Right lobe of liver (tissue), 6 donors: ENCODE measurements at regions not wholly inside any gene's neighbourhood (a gene's known extent, or its start where the extent isn't known, plus 50 kb on each side); places are given as distances from the start of the nearest gene placed in this dataset.

Experiments
- ATAC-seq, 4 donors: fragments of 200-7000 bp; cut with Tn5 transposase; one replicate each; pipeline ENCODE4 v1.9.1; 2020; ENCODE audit warnings: mild to moderate bottlenecking in 4 of 4, moderate library complexity in 4 of 4
- DNase-seq, 3 donors: peaks; one replicate each; pipeline ENCODE4 v3.0.0-alpha.2; 2020
- H3K27ac ChIP-seq, 3 donors: fragments of 200-600 bp; one replicate each; pipeline ENCODE4 v1.8.0; 2022
- H3K27me3 ChIP-seq, 2 donors: fragments of 200-600 bp; one replicate each; pipeline ENCODE4 v1.8.0; 2022
- H3K36me3 ChIP-seq, 4 donors: fragments of 200-600 bp; sonication (generic) in 1 of 4; one replicate each; pipeline versions ENCODE4 v1.5.1 to v1.8.0; 2017 to 2022; ENCODE audit warnings: control low read depth in 1 of 4
- H3K4me1 ChIP-seq, 4 donors: fragments of 200-600 bp; sonication (generic) in 1 of 4; one replicate each; pipeline versions ENCODE4 v1.5.1 to v1.8.0; 2017 to 2022; ENCODE audit warnings: control low read depth in 1 of 4
- H3K4me3 ChIP-seq, 3 donors: fragments of 200-600 bp; one replicate each; pipeline ENCODE4 v1.8.0; 2022
- H3K9me3 ChIP-seq, 4 donors: fragments of 200-600 bp; sonication (generic) in 1 of 4; one replicate each; pipeline versions ENCODE4 v1.5.1 to v1.8.0; 2017 to 2022; ENCODE audit warnings: control low read depth in 1 of 4
- CTCF ChIP-seq, 4 donors: fragments of 200-600 bp in 3 of 4; fragments of 450-650 bp in 1 of 4; IDR thresholded peaks; one replicate each; pipeline versions ENCODE4 v1.5.1 to v1.8.0; 2016 to 2022; ENCODE audit warnings: antibody characterized with exemption in 4 of 4, mild to moderate bottlenecking in 2 of 4
- POLR2A ChIP-seq: fragments of 450-650 bp; IDR thresholded peaks from one replicate; pipeline ENCODE4 v1.6.1; 2017; ENCODE audit warnings: antibody characterized with exemption, mild to moderate bottlenecking
- WGBS: methylation state at CpG from one replicate; pipeline ENCODE4 v1.1.6; 2018; ENCODE audit warnings: low coverage, low lambda C conversion rate; ENCODE audit not compliant: insufficient coverage; ENCODE audit errors: missing lambda C conversion rate; 5-methylcytosine and 5-hydroxymethylcytosine counted together
- intact Hi-C, 2 donors: fragments of 100-400 bp; cut with DNase I; formaldehyde crosslinking; loops; one replicate each; pipeline versions ENCODE4 v1.11.2 to v1.14.1; 2022
- donor health status: DM: no; HTN: yes; CAD: no.
- donor health status: DM: no; HTN: no; CAD: no.
- donor health status: DM: no; HTN: no; CAD: no.
- donor health status: DM: no; HTN: yes; CAD: no.
- donor health status: DM: no; HTN: yes; CAD: no.

DNA sequence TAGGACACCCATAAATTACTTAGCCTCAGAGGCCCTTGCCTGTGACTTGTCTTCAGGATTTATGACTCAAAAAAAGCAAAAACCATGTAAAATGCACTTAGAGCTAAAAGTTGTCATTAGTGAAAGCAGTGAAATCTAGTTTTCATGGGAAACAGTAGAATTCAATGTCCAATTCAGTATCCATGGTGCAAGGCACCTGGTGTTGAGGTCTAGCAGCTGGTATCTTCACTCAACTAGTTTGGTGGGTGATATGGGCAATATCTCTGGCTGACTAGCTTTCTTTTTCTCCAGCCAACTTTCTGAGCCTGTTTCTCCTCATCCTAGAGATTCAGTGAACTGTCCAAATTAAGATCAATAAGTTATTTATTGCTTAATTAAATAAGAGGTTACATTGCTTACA is 229.8 kb upstream of the NDST4 start:
- Histone ChIP-seq H3K27ac (no peak overlapping the region), H3K4me1 (no peaks in the 10 kb centered on the region), H3K36me3 (no peaks in the 10 kb centered on the region), H3K27me3 (no peaks in the 10 kb centered on the region), H3K9me3 (no peaks in the 10 kb centered on the region), H3K4me3 (no peak overlapping the region)
- intact Hi-C loops, result no loop called here
- TF ChIP-seq POLR2A, result no peak
- no peak for TF ChIP-seq CTCF (IDR thresholded peaks at IDR 0.05)
- ATAC-seq, result no peak
- no peak for DNase-seq

DNA sequence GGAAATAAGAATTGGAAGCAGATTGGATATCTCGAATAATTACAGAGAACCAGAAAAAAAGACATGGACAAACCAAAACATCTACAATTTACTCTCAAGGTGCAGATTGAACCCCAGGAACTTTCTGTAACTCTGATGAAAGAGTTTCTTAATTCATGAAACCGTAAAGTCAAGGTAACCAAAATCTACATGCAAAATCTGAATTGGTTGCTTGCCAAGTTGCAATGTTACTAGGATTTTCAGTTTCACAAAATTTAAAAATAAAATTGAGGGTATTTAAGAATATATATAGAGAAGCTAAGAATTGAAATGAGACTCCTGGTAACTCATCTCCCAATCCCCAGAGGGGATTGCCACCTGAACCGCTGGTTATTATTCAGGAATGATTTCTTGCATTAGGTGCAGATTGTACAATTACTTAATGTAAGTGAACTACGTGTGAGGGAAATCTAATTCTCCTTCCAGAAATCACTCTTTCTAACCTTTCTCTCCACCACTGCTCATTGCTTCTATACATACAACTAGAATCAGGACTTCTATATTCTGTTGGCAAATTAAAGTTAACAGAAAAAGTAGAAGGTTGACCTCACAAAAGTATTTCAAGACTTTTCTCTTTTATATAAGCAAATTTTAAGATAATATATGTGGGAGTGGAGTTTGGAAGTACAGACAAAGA is 221.5 kb upstream of the NDST4 start:
- Histone ChIP-seq H3K36me3 (no peaks in the 10 kb centered on the region), H3K9me3 (no peaks in the 10 kb centered on the region), H3K27ac (no peak overlapping the region), H3K27me3 (no peaks in the 10 kb centered on the region), H3K4me1 (no peaks in the 10 kb centered on the region), H3K4me3 (no peak overlapping the region)
- 62% methylated on average over 4 of the region's 4 CpGs for WGBS
- intact Hi-C loops, result no loop called here
- TF ChIP-seq POLR2A (no peak), CTCF (IDR thresholded peaks at IDR 0.05) (no peak)
- ATAC-seq, result no peak
- DNase-seq, result no peak

DNA sequence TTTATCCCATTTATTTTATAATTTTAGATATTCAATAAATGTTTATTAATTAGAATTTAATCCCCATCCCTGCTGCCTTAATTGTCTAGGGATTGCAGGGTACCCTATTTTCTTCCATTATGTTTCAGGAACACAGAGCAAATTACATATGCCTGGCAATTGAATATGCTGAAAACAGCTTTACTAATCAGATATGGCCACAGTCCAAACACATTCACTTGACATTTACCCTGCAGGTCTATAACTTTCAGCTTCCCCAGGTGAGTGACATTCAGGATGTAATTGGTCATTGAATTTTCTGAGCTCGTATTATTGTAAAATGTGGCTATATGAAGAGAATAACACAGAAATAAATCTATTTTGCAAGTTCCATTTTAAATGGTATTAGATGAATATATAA is 218.7 kb upstream of the NDST4 start:
- no peaks in the 10 kb centered on the region for H3K36me3 ChIP-seq
- H3K27me3 ChIP-seq, result no peaks in the 10 kb centered on the region
- TF ChIP-seq CTCF (IDR thresholded peaks at IDR 0.05), result no peak
- ATAC-seq (no peak), DNase-seq (no peak)
- H3K27ac ChIP-seq, result no peak overlapping the region
- no peaks in the 10 kb centered on the region for H3K9me3 ChIP-seq
- intact Hi-C loops, result no loop called here
- H3K4me1 ChIP-seq, result no peaks in the 10 kb centered on the region
- WGBS, result 53% methylated on average over 1 of the region's 1 CpG
- no peak overlapping the region for H3K4me3 ChIP-seq

DNA sequence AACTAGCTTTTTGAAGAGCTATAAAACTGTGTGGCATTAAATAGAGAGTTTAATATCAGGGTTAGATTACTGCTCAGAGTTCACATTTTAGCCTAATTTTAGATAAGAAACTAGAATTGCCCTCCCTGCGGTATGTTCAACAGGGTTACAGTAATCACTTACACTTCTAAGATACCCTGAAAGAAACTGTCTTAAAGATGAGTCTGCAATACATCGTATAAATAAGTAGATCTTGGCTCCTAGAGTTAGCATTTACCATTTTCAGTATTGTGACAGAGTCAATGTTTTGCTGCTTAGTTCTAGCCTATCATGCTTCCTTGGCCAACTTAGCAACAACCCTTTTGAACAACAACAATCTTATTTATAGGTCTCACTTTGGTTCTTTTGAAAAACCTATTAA is 217.8 kb upstream of the NDST4 start:
- 62% methylated on average over 2 of the region's 2 CpGs for WGBS
- Histone ChIP-seq H3K27me3 (no peaks in the 10 kb centered on the region), H3K36me3 (no peaks in the 10 kb centered on the region), H3K27ac (no peak overlapping the region), H3K4me3 (no peak overlapping the region), H3K9me3 (no peaks in the 10 kb centered on the region), H3K4me1 (no peaks in the 10 kb centered on the region)
- TF ChIP-seq CTCF (IDR thresholded peaks at IDR 0.05) (no peak), POLR2A (no peak)
- intact Hi-C loops, result no loop called here
- DNase-seq (no peak), ATAC-seq (no peak)

GRCh38 chr4:115325836-115326235 is 212.4 kb upstream of the NDST4 start:
- DNase-seq (no peak), ATAC-seq (no peak)
- Histone ChIP-seq H3K9me3 (no peaks in the 10 kb centered on the region), H3K36me3 (no peaks in the 10 kb centered on the region), H3K27ac (no peak overlapping the region), H3K27me3 (no peaks in the 10 kb centered on the region), H3K4me1 (no peaks in the 10 kb centered on the region), H3K4me3 (no peak overlapping the region)
- 24% methylated on average over 2 of the region's 2 CpGs for WGBS
- no peak for TF ChIP-seq CTCF (IDR thresholded peaks at IDR 0.05)
- TF ChIP-seq POLR2A, result no peak
- intact Hi-C loops, result no loop called here
